ENCODE measurements at regions not wholly inside any gene's neighbourhood (a gene's known extent, or its start where the extent isn't known, plus 50 kb on each side); places are given as distances from the start of the nearest gene placed in this dataset.
A peak's percentile ranks its signal among the peaks of the same experiment; 100 is the strongest.

- Histone ChIP-seq H3K4me3 (no peak overlapping the region), H3K9me3 (ENCODE audit: low read depth, low read length) (no peaks in the 10 kb centered on the region)
- DNase-seq (ENCODE audit: low read depth, low spot score), result no peak
Measured at GRCh38 chr18:22695674-22696073, 237.5 kb upstream of the RBBP8 start.

DNA sequence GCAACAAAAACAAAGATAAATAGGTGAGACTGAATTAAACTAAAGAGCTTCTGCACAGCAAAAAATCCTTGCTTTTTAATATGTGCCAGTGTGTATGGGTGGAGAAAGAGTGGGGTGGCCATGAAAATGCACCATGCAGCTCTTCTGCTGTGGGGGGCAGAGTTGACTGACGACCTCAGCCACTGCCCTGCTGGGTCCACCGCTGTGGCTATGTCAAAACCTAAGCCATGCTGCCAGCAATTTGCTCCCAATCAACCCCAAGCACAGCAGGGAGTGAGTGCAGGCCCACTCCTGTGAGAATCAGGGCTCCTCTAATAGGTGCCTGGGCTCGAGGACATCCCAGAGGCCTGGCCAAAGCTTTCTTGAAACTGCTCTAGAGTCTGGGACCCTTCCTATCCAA is 235.6 kb upstream of the RBBP8 start:
- Histone ChIP-seq H3K4me3 (no peak overlapping the region), H3K27ac (no peak overlapping the region), H3K9me3 (ENCODE audit: low read depth, low read length) (no peaks in the 10 kb centered on the region), H3K36me3 (ENCODE audit: insufficient read depth, low read length) (no peaks in the 10 kb centered on the region), H3K9ac (ENCODE audit: insufficient read length) (no peak overlapping the region)
- TF ChIP-seq POLR2AphosphoS5 (IDR thresholded peaks at IDR 0.05; ENCODE audit: borderline replicate concordance, low read depth, low read length), result no peak
- TF ChIP-seq EZH2 (IDR thresholded peaks at IDR 0.05), result no peak
- no peak for TF ChIP-seq FOXP2 (optimal IDR thresholded peaks at IDR 0.05; ENCODE audit: control extremely low read depth, extremely low read length, insufficient read depth)
- no peak for DNase-seq (ENCODE audit: low read depth, low spot score)

More at GRCh38 chr18:22695674-22696073, 237.5 kb upstream of the RBBP8 start:
- H3K36me3 ChIP-seq (ENCODE audit: insufficient read depth, low read length), result no peaks in the 10 kb centered on the region
- TF ChIP-seq EZH2 (IDR thresholded peaks at IDR 0.05), result no peak
- TF ChIP-seq POLR2AphosphoS5 (IDR thresholded peaks at IDR 0.05; ENCODE audit: borderline replicate concordance, low read depth, low read length), result no peak
- no peak for TF ChIP-seq FOXP2 (optimal IDR thresholded peaks at IDR 0.05; ENCODE audit: control extremely low read depth, extremely low read length, insufficient read depth)
- no peak overlapping the region for H3K27ac ChIP-seq
- H3K9ac ChIP-seq (ENCODE audit: insufficient read length), result no peak overlapping the region

DNA sequence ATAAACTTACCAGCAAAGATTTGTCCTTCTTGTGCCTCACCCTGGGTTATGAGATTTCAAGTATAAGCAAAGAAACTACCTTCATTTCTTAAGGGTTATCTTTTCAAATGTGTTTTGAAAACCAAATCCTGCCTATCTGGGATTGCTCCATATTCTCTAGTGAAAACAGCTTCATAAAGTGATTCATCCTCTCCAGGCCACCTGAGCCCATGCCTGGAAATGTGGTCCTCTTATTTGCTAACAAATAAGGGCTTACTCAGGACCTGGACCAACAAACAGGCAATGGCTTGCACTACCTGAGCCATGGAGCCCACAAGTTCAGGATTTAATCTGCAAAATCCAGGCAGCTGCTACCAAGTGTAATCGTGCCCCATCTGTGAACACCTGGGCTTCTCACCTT is 234.4 kb upstream of the RBBP8 start:
- no peak overlapping the region for H3K9ac ChIP-seq (ENCODE audit: insufficient read length)
- no peak overlapping the region for H3K27ac ChIP-seq
- H3K36me3 ChIP-seq (ENCODE audit: insufficient read depth, low read length), result no peaks in the 10 kb centered on the region
- no peaks in the 10 kb centered on the region for H3K9me3 ChIP-seq (ENCODE audit: low read depth, low read length)
- DNase-seq (ENCODE audit: low read depth, low spot score), result no peak
- TF ChIP-seq FOXP2 (optimal IDR thresholded peaks at IDR 0.05; ENCODE audit: control extremely low read depth, extremely low read length, insufficient read depth) (no peak), POLR2AphosphoS5 (IDR thresholded peaks at IDR 0.05; ENCODE audit: borderline replicate concordance, low read depth, low read length) (no peak), EZH2 (IDR thresholded peaks at IDR 0.05) (no peak)
- H3K4me3 ChIP-seq, result no peak overlapping the region

DNA sequence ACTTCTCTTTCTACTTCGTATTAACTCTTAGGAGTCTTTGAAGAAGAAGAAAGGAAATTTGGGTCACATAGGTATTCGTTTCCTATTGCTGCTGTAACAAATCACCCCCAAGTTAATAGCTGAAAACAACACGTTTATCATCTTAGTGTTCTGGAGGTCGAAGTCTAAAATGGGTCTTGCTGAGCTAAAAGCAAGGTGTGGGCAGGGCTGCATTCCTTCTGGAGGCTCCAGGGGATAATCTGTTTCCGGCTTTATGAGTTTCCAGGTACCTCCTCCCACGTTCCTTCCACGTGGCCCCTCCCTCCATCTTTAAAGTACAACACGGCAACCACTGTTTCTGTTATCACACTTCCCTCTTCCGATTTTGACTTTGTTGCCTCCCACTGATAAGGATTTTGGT is 233.5 kb upstream of the RBBP8 start:
- Histone ChIP-seq H3K27ac (no peak overlapping the region), H3K9ac (ENCODE audit: insufficient read length) (no peak overlapping the region), H3K36me3 (ENCODE audit: insufficient read depth, low read length) (no peaks in the 10 kb centered on the region), H3K4me3 (no peak overlapping the region), H3K9me3 (ENCODE audit: low read depth, low read length) (no peaks in the 10 kb centered on the region)
- TF ChIP-seq POLR2AphosphoS5 (IDR thresholded peaks at IDR 0.05; ENCODE audit: borderline replicate concordance, low read depth, low read length), result no peak
- no peak for TF ChIP-seq FOXP2 (optimal IDR thresholded peaks at IDR 0.05; ENCODE audit: control extremely low read depth, extremely low read length, insufficient read depth)
- no peak for TF ChIP-seq EZH2 (IDR thresholded peaks at IDR 0.05)
- DNase-seq (ENCODE audit: low read depth, low spot score), result no peak

DNA sequence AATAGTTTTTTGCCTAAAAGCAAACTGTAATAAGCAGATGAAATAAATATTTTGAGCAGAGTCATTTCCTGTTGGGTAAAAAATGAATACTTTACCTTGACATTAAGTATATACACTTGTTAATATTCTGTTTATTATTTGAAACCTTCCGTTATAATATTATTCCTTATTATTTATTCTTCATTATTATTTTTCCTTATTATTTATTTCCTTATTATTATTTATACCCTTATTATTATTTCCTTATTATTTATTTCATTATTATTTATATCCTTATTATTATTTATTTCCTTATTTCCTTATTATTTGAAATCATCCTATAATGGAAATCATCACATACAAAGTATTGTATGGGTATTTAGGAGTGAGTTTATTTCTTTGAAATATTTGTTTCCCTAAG is 232.2 kb upstream of the RBBP8 start:
- no peak for DNase-seq (ENCODE audit: low read depth, low spot score)
- H3K9ac ChIP-seq (ENCODE audit: insufficient read length), result no peak overlapping the region
- H3K4me3 ChIP-seq, result no peak overlapping the region
- H3K9me3 ChIP-seq (ENCODE audit: low read depth, low read length), result no peaks in the 10 kb centered on the region
- no peak overlapping the region for H3K27ac ChIP-seq
- TF ChIP-seq FOXP2 (optimal IDR thresholded peaks at IDR 0.05; ENCODE audit: control extremely low read depth, extremely low read length, insufficient read depth) (no peak), EZH2 (IDR thresholded peaks at IDR 0.05) (no peak)
- no peaks in the 10 kb centered on the region for H3K36me3 ChIP-seq (ENCODE audit: insufficient read depth, low read length)

DNA sequence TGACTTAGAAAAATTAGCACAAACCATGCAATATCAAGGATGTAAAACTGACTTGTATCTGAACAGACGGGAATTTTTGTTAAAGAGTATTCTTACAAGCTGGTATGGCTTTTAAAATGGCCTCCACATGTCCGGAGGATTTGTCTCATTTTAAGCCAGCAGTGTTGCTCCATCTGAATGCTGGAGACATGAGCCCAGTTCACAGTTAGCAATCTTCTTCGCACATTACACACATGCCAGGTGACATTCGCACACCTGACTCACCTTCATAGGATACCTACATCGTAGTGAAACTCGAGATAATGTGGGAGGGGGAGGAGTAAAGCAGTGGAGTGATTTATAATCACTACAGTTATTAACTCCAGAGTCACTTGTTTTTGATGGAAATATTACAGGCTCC is 231.8 kb upstream of the RBBP8 start:
- DNase-seq (ENCODE audit: low read depth, low spot score), result no peak
- Histone ChIP-seq H3K9ac (ENCODE audit: insufficient read length) (no peak overlapping the region), H3K27ac (no peak overlapping the region), H3K9me3 (ENCODE audit: low read depth, low read length) (no peaks in the 10 kb centered on the region), H3K4me3 (no peak overlapping the region), H3K36me3 (ENCODE audit: insufficient read depth, low read length) (no peaks in the 10 kb centered on the region)
- TF ChIP-seq EZH2 (IDR thresholded peaks at IDR 0.05), result no peak
- no peak for TF ChIP-seq FOXP2 (optimal IDR thresholded peaks at IDR 0.05; ENCODE audit: control extremely low read depth, extremely low read length, insufficient read depth)
- no peak for TF ChIP-seq POLR2AphosphoS5 (IDR thresholded peaks at IDR 0.05; ENCODE audit: borderline replicate concordance, low read depth, low read length)

DNA sequence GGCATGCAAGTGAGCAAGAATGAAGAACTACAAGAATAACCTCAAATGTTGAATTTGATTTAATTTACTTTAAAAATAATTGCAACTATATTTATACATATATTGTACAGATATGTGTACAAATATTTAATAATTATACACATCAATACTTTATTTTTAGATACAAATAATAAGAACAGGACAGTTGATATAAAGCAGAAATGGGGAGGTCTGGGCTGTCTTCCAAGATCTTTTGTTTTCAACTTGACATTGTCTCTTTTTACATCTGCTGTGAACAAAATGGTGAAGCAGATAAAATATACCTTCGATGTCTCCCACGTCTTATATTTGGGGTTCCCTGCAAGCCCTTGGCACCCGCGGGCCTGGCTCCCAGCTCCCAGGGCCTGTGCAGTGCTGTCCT is 231.3 kb upstream of the RBBP8 start:
- no peak for TF ChIP-seq FOXP2 (optimal IDR thresholded peaks at IDR 0.05; ENCODE audit: control extremely low read depth, extremely low read length, insufficient read depth)
- no peak for TF ChIP-seq POLR2AphosphoS5 (IDR thresholded peaks at IDR 0.05; ENCODE audit: borderline replicate concordance, low read depth, low read length)
- TF ChIP-seq EZH2 (IDR thresholded peaks at IDR 0.05), result no peak

DNA sequence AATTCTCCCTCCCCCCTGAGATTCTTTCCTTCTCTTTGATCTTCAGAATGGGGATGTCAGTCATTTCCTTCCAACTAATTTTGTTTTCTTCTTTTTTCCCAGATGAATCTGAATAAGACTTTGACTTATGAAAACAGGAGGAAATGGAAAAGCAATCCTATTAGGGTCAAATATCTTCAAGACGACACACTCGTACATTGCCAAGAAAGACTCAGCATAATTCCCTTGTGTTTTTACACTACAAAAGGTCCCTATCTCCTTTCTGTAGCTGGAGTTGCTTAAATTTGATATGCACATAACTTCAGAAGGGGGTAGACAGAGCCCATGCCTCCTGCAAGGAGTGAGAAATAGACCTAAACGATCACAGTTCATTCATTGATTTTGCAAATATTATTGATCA is 230.3 kb upstream of the RBBP8 start:
- no peak overlapping the region for H3K27ac ChIP-seq
- H3K36me3 ChIP-seq (ENCODE audit: insufficient read depth, low read length), result no peaks in the 10 kb centered on the region
- H3K4me3 ChIP-seq, result no peak overlapping the region
- H3K9ac ChIP-seq (ENCODE audit: insufficient read length), result no peak overlapping the region
- no peak for TF ChIP-seq EZH2 (IDR thresholded peaks at IDR 0.05)
- DNase-seq (ENCODE audit: low read depth, low spot score), result no peak
- H3K9me3 ChIP-seq (ENCODE audit: low read depth, low read length), result no peaks in the 10 kb centered on the region

More for the DNA sequence above, 231.3 kb upstream of the RBBP8 start:
- Histone ChIP-seq H3K4me3 (no peak overlapping the region), H3K9me3 (ENCODE audit: low read depth, low read length) (no peaks in the 10 kb centered on the region), H3K9ac (ENCODE audit: insufficient read length) (no peak overlapping the region), H3K36me3 (ENCODE audit: insufficient read depth, low read length) (no peaks in the 10 kb centered on the region), H3K27ac (no peak overlapping the region)
- DNase-seq (ENCODE audit: low read depth, low spot score), result no peak

DNA sequence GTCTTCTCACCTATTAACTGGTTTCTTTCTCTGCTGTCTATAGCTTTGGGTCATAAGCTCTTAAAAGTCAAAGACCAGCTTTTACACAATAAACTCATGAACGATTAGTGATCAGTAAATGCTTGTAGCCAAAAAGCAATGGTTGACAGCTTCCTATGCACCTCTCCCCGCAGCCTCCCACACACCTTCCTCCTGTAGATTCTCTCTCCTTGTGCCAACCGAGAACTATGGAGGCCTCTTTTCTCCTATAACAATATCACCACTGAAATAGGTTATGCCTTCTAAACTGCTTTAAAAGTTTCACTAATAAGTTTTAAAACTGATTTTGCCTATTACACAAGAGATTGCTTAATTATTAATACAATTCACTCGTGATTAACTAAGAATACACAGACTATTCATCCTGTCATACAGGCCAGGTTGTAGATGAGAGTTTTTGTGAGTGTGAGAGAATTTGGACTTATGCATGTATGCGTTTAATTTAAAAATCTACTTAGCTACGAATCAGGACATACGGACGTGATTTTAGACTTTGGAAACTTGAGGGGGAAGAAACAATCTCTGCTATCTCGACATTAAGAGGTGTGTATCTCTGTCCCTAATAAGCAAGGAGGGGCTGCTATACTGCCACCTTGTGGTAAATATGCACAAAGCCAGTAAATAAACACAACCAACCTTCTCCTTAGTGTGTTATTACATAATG is 229.1 kb upstream of the RBBP8 start:
- H3K36me3 ChIP-seq (ENCODE audit: insufficient read depth, low read length), result no peaks in the 10 kb centered on the region
- DNase-seq (ENCODE audit: low read depth, low spot score), result peak; percentile 30
- H3K9me3 ChIP-seq (ENCODE audit: low read depth, low read length), result no peaks in the 10 kb centered on the region
- no peak overlapping the region for H3K4me3 ChIP-seq
- no peak for TF ChIP-seq FOXP2 (optimal IDR thresholded peaks at IDR 0.05; ENCODE audit: control extremely low read depth, extremely low read length, insufficient read depth)
- TF ChIP-seq POLR2AphosphoS5 (IDR thresholded peaks at IDR 0.05; ENCODE audit: borderline replicate concordance, low read depth, low read length), result no peak
- no peak for TF ChIP-seq EZH2 (IDR thresholded peaks at IDR 0.05)
- no peak overlapping the region for H3K27ac ChIP-seq
- no peak overlapping the region for H3K9ac ChIP-seq (ENCODE audit: insufficient read length)
